Thoracic aorta (tissue), 2 donors: ENCODE measurements at regions not wholly inside any gene's neighbourhood (a gene's known extent, or its start where the extent isn't known, plus 50 kb on each side); places are given as distances from the start of the nearest gene placed in this dataset.

Experiments
- ATAC-seq: fragments of 150-250 bp; one replicate; pipeline ENCODE4 v1.8.0; 2017; ENCODE audit warnings: low read depth; ENCODE audit not compliant: insufficient number of reproducible peaks, low FRiP score
- DNase-seq: peaks from one replicate; pipeline ENCODE4 v3.0.0-alpha.2; 2020; ENCODE audit warnings: low spot score
- H3K27ac ChIP-seq, 2 donors: fragments of 200-600 bp; sonication (generic); 1 replicate in 1 of 2; 2 replicates in 1 of 2; pipeline ENCODE4 v1.5.1; 2016; ENCODE audit warnings: mild to moderate bottlenecking in 2 of 2, moderate library complexity in 2 of 2
- H3K27me3 ChIP-seq: fragments of 200-600 bp; sonication (generic); replicated peaks from 2 replicates; pipeline ENCODE4 v1.6.0; 2016; ENCODE audit warnings: mild to moderate bottlenecking; ENCODE audit not compliant: insufficient read depth
- H3K36me3 ChIP-seq: fragments of 200-600 bp; sonication (generic); one replicate; pipeline ENCODE4 v1.5.1; 2016
- H3K4me1 ChIP-seq, 2 donors: fragments of 200-600 bp; sonication (generic); 1 replicate in 1 of 2; 2 replicates in 1 of 2; pipeline versions ENCODE4 v1.5.1 to v1.6.0; 2016; ENCODE audit warnings: low read depth in 2 of 2, mild to moderate bottlenecking in 1 of 2; ENCODE audit not compliant: control insufficient read depth in 1 of 2
- H3K4me3 ChIP-seq: fragments of 200-600 bp; sonication (generic); 2 replicates; pipeline ENCODE4 v1.5.1; 2016; ENCODE audit warnings: mild to moderate bottlenecking
- H3K9me3 ChIP-seq: fragments of 200-600 bp; sonication (generic); 2 replicates; pipeline ENCODE4 v1.5.1; 2016
- TF ChIP-seq, protein P1 (sequence below): fragments of 200-600 bp; sonication (generic); IDR thresholded peaks from one replicate; pipeline ENCODE4 v1.5.1; 2019; ENCODE audit warnings: antibody characterized with exemption

DNA sequence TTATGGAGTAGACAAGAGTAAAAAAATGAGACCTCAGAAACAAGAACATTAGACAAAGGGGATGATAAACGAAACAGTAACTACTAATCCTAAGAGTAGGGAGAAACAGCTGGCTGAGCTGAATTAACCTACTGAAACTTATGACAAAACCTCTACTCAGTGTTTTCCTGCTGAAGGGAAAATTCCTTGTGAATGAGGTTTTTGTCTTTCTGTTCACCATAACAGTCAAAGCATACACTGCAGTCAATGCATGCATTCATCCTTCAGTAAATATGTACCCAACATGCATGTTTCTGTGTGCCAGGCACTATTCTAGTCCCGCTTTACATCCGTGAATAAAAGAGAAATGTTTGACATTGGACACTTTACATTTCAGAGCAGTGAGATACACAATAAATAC is 805.6 kb upstream of the KLHL29 start:
- Histone ChIP-seq H3K27me3 (no peaks in the 10 kb centered on the region), H3K36me3 (no peaks in the 10 kb centered on the region), H3K4me3 (no peak overlapping the region), H3K9me3 (peaks cover 7% of the 10 kb centered on the region), H3K4me1 (no peaks in the 10 kb centered on the region), H3K27ac (no peak overlapping the region)
- TF ChIP-seq, protein P1, sequence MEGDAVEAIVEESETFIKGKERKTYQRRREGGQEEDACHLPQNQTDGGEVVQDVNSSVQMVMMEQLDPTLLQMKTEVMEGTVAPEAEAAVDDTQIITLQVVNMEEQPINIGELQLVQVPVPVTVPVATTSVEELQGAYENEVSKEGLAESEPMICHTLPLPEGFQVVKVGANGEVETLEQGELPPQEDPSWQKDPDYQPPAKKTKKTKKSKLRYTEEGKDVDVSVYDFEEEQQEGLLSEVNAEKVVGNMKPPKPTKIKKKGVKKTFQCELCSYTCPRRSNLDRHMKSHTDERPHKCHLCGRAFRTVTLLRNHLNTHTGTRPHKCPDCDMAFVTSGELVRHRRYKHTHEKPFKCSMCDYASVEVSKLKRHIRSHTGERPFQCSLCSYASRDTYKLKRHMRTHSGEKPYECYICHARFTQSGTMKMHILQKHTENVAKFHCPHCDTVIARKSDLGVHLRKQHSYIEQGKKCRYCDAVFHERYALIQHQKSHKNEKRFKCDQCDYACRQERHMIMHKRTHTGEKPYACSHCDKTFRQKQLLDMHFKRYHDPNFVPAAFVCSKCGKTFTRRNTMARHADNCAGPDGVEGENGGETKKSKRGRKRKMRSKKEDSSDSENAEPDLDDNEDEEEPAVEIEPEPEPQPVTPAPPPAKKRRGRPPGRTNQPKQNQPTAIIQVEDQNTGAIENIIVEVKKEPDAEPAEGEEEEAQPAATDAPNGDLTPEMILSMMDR = no peak
- ATAC-seq (no peak), DNase-seq (no peak)

DNA sequence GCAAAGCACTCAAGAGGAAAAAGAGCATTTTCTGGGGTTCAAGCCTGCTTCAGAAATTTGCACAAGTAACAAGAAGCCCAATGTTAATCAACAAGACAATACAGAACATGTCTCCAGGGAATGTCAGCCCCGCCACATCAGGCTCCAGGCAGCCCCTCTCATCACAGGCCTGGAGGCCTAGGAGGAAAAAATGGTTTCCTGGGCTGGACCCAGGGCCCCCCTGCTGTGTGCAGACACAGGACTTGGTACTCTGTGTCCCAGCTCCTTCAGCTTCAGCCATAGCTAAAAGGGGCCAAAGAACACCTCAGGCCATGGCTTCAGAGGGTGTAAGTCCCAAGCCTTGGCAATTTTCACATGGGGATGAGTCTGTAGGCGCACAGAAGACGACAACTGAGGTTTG is 802.9 kb upstream of the KLHL29 start:
- TF ChIP-seq, protein P1 = no peak
- Histone ChIP-seq H3K9me3 (peaks cover 7% of the 10 kb centered on the region), H3K4me3 (no peak overlapping the region), H3K27ac (no peak overlapping the region), H3K36me3 (no peaks in the 10 kb centered on the region), H3K4me1 (no peaks in the 10 kb centered on the region), H3K27me3 (no peaks in the 10 kb centered on the region)
- no peak for ATAC-seq
- no peak for DNase-seq

DNA sequence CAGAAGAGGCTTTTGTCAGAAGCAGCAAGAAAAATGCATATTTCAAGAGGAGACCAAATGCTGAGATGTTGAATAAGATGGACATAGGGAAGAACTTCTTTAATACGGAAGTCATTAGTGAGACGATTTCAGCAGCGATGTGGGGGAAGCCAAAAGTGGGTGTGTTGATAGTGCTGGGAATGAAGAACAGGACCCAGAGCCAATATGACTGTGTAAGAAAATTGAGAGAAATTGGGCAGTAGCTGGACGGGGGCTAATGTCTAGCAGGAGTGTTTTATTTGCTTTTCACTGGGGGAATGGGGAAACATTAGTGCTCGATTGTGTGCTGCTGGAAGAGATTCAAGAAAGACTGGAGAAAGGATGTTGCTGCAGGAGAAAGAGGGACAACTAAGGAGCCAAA is 788.7 kb upstream of the KLHL29 start:
- H3K4me3 ChIP-seq = no peak overlapping the region
- ATAC-seq = no peak
- no peaks in the 10 kb centered on the region for H3K27me3 ChIP-seq
- DNase-seq = no peak
- TF ChIP-seq, protein P1 = no peak
- H3K9me3 ChIP-seq = peaks cover 3% of the 10 kb centered on the region
- H3K4me1 ChIP-seq = no peaks in the 10 kb centered on the region
- no peak overlapping the region for H3K27ac ChIP-seq
- H3K36me3 ChIP-seq = no peaks in the 10 kb centered on the region

DNA sequence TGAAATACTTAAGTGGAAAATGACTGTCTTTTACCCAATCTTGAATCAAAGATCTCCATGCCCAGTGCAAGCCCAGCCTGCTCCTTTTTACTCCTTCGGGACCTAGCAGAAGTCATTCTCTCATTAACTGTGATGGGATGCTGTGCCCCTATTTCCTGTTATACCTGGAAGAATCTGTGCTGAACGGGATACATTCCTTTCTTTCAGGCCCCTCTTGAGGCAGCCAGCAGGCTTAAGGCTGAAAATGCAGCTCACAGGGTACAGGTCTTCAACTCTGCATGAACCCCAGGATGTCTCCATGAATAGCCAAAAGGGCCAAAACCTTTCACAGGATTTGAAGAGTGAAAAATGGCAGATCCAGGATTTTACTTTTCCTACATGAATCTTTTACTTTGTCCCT is 784.8 kb upstream of the KLHL29 start:
- no peak for ATAC-seq

DNA sequence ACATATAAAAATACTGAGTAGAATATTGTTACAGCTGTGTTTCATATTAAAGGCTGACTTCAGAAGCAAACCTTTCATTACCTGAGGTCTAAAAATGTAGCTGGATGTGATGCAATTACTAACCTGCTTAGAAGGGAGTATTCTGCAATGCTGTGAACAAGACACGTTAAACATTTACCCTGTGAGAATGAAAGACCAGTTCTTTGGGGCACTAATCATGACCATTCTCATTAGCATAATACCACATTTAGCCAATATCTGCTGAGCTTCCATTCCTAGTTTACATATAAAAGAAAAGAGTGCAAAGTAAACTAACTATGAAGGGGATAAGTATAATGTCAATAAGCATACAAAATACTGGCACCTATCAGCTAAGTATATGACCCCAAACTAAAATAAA is 784.0 kb upstream of the KLHL29 start:
- ATAC-seq = no peak

More for the DNA sequence above, 784.8 kb upstream of the KLHL29 start:
- H3K4me1 ChIP-seq = no peaks in the 10 kb centered on the region
- no peaks in the 10 kb centered on the region for H3K27me3 ChIP-seq
- H3K36me3 ChIP-seq = no peaks in the 10 kb centered on the region
- no peak for DNase-seq
- H3K4me3 ChIP-seq = no peak overlapping the region
- TF ChIP-seq, protein P1 = no peak
- no peak overlapping the region for H3K27ac ChIP-seq
- no peaks in the 10 kb centered on the region for H3K9me3 ChIP-seq

More for the DNA sequence above, 784.0 kb upstream of the KLHL29 start:
- TF ChIP-seq, protein P1 = no peak
- Histone ChIP-seq H3K9me3 (no peaks in the 10 kb centered on the region), H3K36me3 (no peaks in the 10 kb centered on the region), H3K27ac (no peak overlapping the region), H3K4me3 (no peak overlapping the region), H3K27me3 (no peaks in the 10 kb centered on the region), H3K4me1 (no peaks in the 10 kb centered on the region)
- no peak for DNase-seq
